ENCODE measurements at regions not wholly inside any gene's neighbourhood (a gene's known extent, or its start where the extent isn't known, plus 50 kb on each side); places are given as distances from the start of the nearest gene placed in this dataset.

GRCh38 chr1:87179076-87179810 is 149.4 kb upstream of the LMO4 start:
- TF ChIP-seq, protein P1, sequence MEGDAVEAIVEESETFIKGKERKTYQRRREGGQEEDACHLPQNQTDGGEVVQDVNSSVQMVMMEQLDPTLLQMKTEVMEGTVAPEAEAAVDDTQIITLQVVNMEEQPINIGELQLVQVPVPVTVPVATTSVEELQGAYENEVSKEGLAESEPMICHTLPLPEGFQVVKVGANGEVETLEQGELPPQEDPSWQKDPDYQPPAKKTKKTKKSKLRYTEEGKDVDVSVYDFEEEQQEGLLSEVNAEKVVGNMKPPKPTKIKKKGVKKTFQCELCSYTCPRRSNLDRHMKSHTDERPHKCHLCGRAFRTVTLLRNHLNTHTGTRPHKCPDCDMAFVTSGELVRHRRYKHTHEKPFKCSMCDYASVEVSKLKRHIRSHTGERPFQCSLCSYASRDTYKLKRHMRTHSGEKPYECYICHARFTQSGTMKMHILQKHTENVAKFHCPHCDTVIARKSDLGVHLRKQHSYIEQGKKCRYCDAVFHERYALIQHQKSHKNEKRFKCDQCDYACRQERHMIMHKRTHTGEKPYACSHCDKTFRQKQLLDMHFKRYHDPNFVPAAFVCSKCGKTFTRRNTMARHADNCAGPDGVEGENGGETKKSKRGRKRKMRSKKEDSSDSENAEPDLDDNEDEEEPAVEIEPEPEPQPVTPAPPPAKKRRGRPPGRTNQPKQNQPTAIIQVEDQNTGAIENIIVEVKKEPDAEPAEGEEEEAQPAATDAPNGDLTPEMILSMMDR (IDR thresholded peaks at IDR 0.05; ENCODE audit: poor library complexity) = no peak
- TF ChIP-seq EZH2 (IDR thresholded peaks at IDR 0.05; ENCODE audit: borderline replicate concordance) (no peak), EZH2phosphoT487 (IDR thresholded peaks at IDR 0.05; ENCODE audit: low read depth, severe bottlenecking, unreplicated experiment) (no peak)

Measured in hepatocyte (in vitro differentiated cells).